ENCODE measurements at regions not wholly inside any gene's neighbourhood (a gene's known extent, or its start where the extent isn't known, plus 50 kb on each side); places are given as distances from the start of the nearest gene placed in this dataset.

GRCh38 chr4:116702949-116703348, 382.4 kb downstream of the TRAM1L1 start (continued):
- no peak for TF ChIP-seq ELF1 (IDR thresholded peaks at IDR 0.05)

GRCh38 chr4:116688536-116688935, 396.8 kb downstream of the TRAM1L1 start:
- ChIA-PET CTCF (no interaction called here), POLR2A (no interaction called here)
- no peak for DNase-seq
- no peak overlapping the region for H3K4me2 ChIP-seq
- no peak overlapping the region for H3K27ac ChIP-seq (ENCODE audit: low read depth in 2 of 2, low read length in 1 of 2)
- 63% methylated on average over 1 of the region's 1 CpG for WGBS (ENCODE audit: low lambda C conversion rate)
- H3K9me3 ChIP-seq: no peaks in the 10 kb centered on the region
- H3K79me2 ChIP-seq (ENCODE audit: insufficient read depth): no peaks in the 10 kb centered on the region
- no peak for TF ChIP-seq YY1 (IDR thresholded peaks at IDR 0.05; ENCODE audit: low read depth)
- no peak for TF ChIP-seq POLR2AphosphoS5 (IDR thresholded peaks at IDR 0.05; ENCODE audit: low read depth, low read length)
- no peak for TF ChIP-seq REST (IDR thresholded peaks at IDR 0.05; ENCODE audit: low read depth, low read length)
- TF ChIP-seq NRF1 (IDR thresholded peaks at IDR 0.05; ENCODE audit: low read depth, low read length): no peak
- TF ChIP-seq FOXJ3 (CRISPR knock-in tag; IDR thresholded peaks at IDR 0.05): no peak
- no peak for TF ChIP-seq NFIC (IDR thresholded peaks at IDR 0.05; ENCODE audit: borderline replicate concordance)
- no peak for TF ChIP-seq EZH2phosphoT487 (IDR thresholded peaks at IDR 0.05; ENCODE audit: borderline replicate concordance, low read depth)
- TF ChIP-seq CTCF (IDR thresholded peaks at IDR 0.05): no peak
- TF ChIP-seq TCF12 (IDR thresholded peaks at IDR 0.05): no peak
- no peak for TF ChIP-seq RCOR1 (IDR thresholded peaks at IDR 0.05; ENCODE audit: low read length)
- no peak for TF ChIP-seq MEF2A (IDR thresholded peaks at IDR 0.05; ENCODE audit: borderline replicate concordance, low read depth)
- no peak for TF ChIP-seq PBX3 (IDR thresholded peaks at IDR 0.05)
- no peak for TF ChIP-seq TEAD4 (IDR thresholded peaks at IDR 0.05; ENCODE audit: borderline replicate concordance, insufficient read depth)
- no peak for TF ChIP-seq MXI1 (IDR thresholded peaks at IDR 0.05; ENCODE audit: low read depth, low read length)
- H3K4me1 ChIP-seq (ENCODE audit: control insufficient read depth in 1 of 2, insufficient read depth in 2 of 2, low read depth in 1 of 2, low read length in 1 of 2): no peaks in the 10 kb centered on the region
- H3K9ac ChIP-seq: no peak overlapping the region
- H4K20me1 ChIP-seq (ENCODE audit: insufficient read depth): no peaks in the 10 kb centered on the region
- H3K9me2 ChIP-seq: no peaks in the 10 kb centered on the region
- no peak overlapping the region for H2AFZ ChIP-seq (ENCODE audit: low read depth)
- no peaks in the 10 kb centered on the region for H3K27me3 ChIP-seq (ENCODE audit: insufficient read depth)
- no peaks in the 10 kb centered on the region for H3F3A ChIP-seq (replicated peaks; ENCODE audit: insufficient read depth)
- H3K4me3 ChIP-seq (ENCODE audit: low read depth in 2 of 2, low read length in 1 of 2): no peak overlapping the region
- H3K36me3 ChIP-seq (replicated peaks in 1 of 2; ENCODE audit: control insufficient read depth in 1 of 2, insufficient read depth in 2 of 2, low read length in 1 of 2): no peaks in the 10 kb centered on the region
